ENCODE measurements at regions not wholly inside any gene's neighbourhood (a gene's known extent, or its start where the extent isn't known, plus 50 kb on each side); places are given as distances from the start of the nearest gene placed in this dataset.

DNA sequence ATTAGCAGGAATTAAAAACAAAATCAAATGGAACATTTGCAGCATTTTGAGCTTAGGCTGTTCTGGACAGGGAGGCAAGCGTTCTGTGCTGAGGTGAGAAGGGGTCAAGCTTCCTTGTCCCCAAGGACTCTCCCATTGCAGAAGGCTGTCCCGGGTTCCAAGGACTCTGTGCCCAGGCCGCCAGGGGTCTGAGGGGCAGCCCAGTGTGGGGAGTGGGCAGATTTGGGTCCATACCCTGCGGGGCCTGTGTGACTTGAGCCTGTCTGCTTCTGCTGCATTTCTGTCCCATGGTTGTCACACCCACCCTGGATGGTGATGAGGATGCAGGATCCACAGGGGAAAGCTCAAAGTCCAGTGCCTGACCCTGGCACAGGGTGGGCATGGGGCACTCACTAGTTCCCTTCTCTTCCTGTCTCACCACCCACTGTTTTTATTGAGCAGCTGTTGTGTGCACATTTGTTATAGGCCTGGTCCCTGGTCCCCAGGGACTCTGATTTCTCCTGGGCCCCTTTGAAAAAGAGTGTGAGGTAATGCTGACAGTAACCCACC, 211.4 kb upstream of the HS6ST1 start:
- Histone ChIP-seq H3K9ac (ENCODE audit: insufficient read depth, low read depth, low read length) (no peak overlapping the region), H4K20me1 (ENCODE audit: insufficient read depth, low read length) (no peaks in the 10 kb centered on the region), H3K27me3 (ENCODE audit: control insufficient read depth in 1 of 2, insufficient read depth in 2 of 2, low read length in 2 of 2) (peaks cover 3 to 36% of the 10 kb centered on the region in 2 experiments; a peak in 3 of 5 replicates), H3K4me1 (ENCODE audit: insufficient read depth, low read length) (no peaks in the 10 kb centered on the region), H3K27ac (ENCODE audit: extremely low read length, insufficient read depth, low read length) (no peak overlapping the region), H3K4me2 (ENCODE audit: low read depth, low read length) (no peak overlapping the region), H3K4me3 (replicated peaks in 1 of 3; ENCODE audit: insufficient read depth in 1 of 3, low read depth in 2 of 3, low read length in 3 of 3) (no peak overlapping the region), H3K36me3 (replicated peaks in 1 of 2; ENCODE audit: control insufficient read depth in 1 of 2, insufficient read depth in 2 of 2, low read length in 2 of 2) (no peaks in the 10 kb centered on the region), H3K9me3 (ENCODE audit: low read length) (no peaks in the 10 kb centered on the region), H2AFZ (ENCODE audit: low read length) (no peak overlapping the region), H3K79me2 (ENCODE audit: insufficient read depth, low read length) (no peaks in the 10 kb centered on the region)
- in situ Hi-C loops (cut with HindIII; ENCODE audit: extremely low pct_ligation_motif_present, low pct_unique_long_range_greater_than_20kb): no loop called here
- no peak for DNase-seq (ENCODE audit: low spot score)
- ChIA-PET POLR2A (no interaction called here), CTCF (ENCODE audit: low intra/inter-chr PET ratio, low total read pairs) (no interaction called here)
- intact Hi-C loops (cut with micrococcal nuclease; ENCODE audit: unreplicated experiment): no loop called here
- no peak for FAIRE-seq
- ATAC-seq: no peak
- no TSS peak for BruUV-seq (replicated peaks)
- 39% methylated on average over 4 of the region's 4 CpGs for WGBS (ENCODE audit: low lambda C conversion rate)
- TF ChIP-seq MZF1 (CRISPR knock-in tag; IDR thresholded peaks at IDR 0.05; ENCODE audit: borderline replicate concordance) (no peak), ZNF549 (CRISPR knock-in tag; IDR thresholded peaks at IDR 0.05) (no peak), NFATC3 (CRISPR knock-in tag; IDR thresholded peaks at IDR 0.05) (no peak), ZNF496 (CRISPR knock-in tag; IDR thresholded peaks at IDR 0.05; ENCODE audit: insufficient replicate concordance) (no peak), ZSCAN9 (CRISPR knock-in tag; IDR thresholded peaks at IDR 0.05; ENCODE audit: borderline replicate concordance) (no peak), IKZF4 (CRISPR knock-in tag; IDR thresholded peaks at IDR 0.05; ENCODE audit: borderline replicate concordance, low read depth, not compliant biosample characterization) (no peak), ZNF558 (CRISPR knock-in tag; IDR thresholded peaks at IDR 0.05; ENCODE audit: borderline replicate concordance) (no peak), RBAK (CRISPR knock-in tag; IDR thresholded peaks at IDR 0.05) (no peak), HOXA5 (CRISPR knock-in tag; IDR thresholded peaks at IDR 0.05) (no peak), JUND (CRISPR knock-in tag; IDR thresholded peaks at IDR 0.05) (no peak), ZNF180 (CRISPR knock-in tag; IDR thresholded peaks at IDR 0.05; ENCODE audit: borderline replicate concordance, low read depth) (no peak)
- TF ChIP-seq, protein P1, sequence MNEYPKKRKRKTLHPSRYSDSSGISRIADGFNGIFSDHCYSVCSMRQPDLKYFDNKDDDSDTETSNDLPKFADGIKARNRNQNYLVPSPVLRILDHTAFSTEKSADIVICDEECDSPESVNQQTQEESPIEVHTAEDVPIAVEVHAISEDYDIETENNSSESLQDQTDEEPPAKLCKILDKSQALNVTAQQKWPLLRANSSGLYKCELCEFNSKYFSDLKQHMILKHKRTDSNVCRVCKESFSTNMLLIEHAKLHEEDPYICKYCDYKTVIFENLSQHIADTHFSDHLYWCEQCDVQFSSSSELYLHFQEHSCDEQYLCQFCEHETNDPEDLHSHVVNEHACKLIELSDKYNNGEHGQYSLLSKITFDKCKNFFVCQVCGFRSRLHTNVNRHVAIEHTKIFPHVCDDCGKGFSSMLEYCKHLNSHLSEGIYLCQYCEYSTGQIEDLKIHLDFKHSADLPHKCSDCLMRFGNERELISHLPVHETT (CRISPR knock-in tag; conservative IDR thresholded peaks at IDR 0.05): no peak
- TF ChIP-seq, protein P2, sequence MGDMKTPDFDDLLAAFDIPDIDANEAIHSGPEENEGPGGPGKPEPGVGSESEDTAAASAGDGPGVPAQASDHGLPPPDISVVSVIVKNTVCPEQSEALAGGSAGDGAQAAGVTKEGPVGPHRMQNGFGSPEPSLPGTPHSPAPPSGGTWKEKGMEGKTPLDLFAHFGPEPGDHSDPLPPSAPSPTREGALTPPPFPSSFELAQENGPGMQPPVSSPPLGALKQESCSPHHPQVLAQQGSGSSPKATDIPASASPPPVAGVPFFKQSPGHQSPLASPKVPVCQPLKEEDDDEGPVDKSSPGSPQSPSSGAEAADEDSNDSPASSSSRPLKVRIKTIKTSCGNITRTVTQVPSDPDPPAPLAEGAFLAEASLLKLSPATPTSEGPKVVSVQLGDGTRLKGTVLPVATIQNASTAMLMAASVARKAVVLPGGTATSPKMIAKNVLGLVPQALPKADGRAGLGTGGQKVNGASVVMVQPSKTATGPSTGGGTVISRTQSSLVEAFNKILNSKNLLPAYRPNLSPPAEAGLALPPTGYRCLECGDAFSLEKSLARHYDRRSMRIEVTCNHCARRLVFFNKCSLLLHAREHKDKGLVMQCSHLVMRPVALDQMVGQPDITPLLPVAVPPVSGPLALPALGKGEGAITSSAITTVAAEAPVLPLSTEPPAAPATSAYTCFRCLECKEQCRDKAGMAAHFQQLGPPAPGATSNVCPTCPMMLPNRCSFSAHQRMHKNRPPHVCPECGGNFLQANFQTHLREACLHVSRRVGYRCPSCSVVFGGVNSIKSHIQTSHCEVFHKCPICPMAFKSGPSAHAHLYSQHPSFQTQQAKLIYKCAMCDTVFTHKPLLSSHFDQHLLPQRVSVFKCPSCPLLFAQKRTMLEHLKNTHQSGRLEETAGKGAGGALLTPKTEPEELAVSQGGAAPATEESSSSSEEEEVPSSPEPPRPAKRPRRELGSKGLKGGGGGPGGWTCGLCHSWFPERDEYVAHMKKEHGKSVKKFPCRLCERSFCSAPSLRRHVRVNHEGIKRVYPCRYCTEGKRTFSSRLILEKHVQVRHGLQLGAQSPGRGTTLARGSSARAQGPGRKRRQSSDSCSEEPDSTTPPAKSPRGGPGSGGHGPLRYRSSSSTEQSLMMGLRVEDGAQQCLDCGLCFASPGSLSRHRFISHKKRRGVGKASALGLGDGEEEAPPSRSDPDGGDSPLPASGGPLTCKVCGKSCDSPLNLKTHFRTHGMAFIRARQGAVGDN (CRISPR knock-in tag; IDR thresholded peaks at IDR 0.05): no peak
- TF ChIP-seq, protein P3, sequence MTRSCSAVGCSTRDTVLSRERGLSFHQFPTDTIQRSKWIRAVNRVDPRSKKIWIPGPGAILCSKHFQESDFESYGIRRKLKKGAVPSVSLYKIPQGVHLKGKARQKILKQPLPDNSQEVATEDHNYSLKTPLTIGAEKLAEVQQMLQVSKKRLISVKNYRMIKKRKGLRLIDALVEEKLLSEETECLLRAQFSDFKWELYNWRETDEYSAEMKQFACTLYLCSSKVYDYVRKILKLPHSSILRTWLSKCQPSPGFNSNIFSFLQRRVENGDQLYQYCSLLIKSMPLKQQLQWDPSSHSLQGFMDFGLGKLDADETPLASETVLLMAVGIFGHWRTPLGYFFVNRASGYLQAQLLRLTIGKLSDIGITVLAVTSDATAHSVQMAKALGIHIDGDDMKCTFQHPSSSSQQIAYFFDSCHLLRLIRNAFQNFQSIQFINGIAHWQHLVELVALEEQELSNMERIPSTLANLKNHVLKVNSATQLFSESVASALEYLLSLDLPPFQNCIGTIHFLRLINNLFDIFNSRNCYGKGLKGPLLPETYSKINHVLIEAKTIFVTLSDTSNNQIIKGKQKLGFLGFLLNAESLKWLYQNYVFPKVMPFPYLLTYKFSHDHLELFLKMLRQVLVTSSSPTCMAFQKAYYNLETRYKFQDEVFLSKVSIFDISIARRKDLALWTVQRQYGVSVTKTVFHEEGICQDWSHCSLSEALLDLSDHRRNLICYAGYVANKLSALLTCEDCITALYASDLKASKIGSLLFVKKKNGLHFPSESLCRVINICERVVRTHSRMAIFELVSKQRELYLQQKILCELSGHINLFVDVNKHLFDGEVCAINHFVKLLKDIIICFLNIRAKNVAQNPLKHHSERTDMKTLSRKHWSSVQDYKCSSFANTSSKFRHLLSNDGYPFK (CRISPR knock-in tag; IDR thresholded peaks at IDR 0.05; ENCODE audit: borderline replicate concordance): no peak
- TF ChIP-seq, protein P4, sequence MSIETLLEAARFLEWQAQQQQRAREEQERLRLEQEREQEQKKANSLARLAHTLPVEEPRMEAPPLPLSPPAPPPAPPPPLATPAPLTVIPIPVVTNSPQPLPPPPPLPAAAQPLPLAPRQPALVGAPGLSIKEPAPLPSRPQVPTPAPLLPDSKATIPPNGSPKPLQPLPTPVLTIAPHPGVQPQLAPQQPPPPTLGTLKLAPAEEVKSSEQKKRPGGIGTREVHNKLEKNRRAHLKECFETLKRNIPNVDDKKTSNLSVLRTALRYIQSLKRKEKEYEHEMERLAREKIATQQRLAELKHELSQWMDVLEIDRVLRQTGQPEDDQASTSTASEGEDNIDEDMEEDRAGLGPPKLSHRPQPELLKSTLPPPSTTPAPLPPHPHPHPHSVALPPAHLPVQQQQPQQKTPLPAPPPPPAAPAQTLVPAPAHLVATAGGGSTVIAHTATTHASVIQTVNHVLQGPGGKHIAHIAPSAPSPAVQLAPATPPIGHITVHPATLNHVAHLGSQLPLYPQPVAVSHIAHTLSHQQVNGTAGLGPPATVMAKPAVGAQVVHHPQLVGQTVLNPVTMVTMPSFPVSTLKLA (IDR thresholded peaks at IDR 0.05): no peak
